ENCODE measurements at regions not wholly inside any gene's neighbourhood (a gene's known extent, or its start where the extent isn't known, plus 50 kb on each side); places are given as distances from the start of the nearest gene placed in this dataset.

DNA sequence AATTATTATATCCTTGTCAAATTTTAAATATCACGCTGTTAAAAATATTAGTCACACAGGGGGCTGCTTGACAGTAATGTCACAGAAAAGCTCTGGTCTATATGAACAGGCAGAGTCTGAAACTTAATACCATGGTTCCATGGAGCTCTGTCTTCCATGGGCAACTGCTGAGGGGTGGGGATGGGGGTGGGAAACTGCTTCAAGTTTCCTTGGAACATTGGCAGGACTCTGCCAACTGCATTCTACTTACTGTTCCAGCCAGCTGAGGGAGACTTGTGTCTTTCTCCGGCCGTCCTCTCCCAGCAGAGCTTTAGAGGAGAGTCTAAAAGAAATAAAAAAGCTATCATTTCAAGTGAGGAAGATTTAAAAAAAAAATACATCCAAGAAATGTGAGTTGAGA lies 348.7 kb downstream of the ZIC1 start:
- no peak for DNase-seq (ENCODE audit: low read depth, low spot score)

DNA sequence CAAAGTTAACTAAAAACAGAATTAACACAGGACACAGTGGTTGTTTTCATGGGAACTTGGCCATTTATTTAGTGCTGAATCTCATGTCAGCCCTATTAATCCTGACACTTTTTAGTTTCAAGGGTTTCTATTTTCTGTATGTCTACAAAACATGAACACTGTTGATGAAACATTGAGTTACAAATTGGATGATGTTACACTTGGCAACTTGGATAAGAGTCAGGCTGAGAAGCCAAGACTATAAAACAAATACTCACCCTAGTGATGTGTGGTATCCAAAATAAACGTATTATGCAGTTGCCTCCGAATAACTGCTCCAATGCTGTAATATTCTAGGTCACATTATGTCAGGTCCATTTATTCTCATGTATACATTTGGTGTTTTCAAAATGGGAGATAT lies 349.6 kb downstream of the ZIC1 start:
- peak; percentile 46 for DNase-seq (ENCODE audit: low read depth, low spot score)

DNA sequence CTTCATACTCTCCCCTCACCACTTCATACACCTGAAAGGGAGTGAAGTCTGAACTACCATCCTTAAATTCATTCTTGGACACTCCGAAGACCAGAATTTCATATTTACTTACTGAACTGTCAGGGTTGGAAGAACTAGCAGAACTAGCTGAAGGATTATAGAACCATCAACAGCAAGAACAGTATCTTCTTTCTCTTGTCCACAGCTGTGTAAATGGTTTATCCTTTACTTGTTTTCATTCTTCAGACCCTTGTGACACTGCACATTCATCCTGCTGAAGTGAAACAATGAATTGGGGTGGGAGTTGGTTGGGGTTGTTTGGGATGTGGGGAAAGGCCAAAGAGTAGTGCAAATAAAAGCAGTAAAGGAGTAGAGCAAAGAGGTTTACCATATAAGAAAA lies 350.9 kb downstream of the ZIC1 start:
- DNase-seq (ENCODE audit: low read depth, low spot score): no peak

DNA sequence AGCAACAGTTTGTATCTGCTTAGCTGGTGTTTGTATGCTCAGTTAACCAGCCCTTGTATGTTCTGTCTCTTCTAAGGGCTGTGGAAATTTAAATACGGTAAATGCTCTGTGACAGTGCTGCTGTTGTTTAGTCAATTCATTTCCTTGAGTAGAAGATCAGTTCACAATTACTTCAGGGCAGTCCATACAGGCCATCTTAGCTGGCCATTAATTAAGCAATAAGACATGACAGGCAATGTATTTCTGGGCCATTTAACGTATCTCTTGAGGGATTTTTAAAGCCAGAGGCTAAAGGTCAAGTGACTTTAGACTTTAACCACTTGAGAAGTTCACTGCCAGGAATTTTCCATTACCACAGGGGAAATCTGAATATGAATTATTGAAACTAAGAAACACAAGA lies 351.8 kb downstream of the ZIC1 start:
- no peak for DNase-seq (ENCODE audit: low read depth, low spot score)

DNA sequence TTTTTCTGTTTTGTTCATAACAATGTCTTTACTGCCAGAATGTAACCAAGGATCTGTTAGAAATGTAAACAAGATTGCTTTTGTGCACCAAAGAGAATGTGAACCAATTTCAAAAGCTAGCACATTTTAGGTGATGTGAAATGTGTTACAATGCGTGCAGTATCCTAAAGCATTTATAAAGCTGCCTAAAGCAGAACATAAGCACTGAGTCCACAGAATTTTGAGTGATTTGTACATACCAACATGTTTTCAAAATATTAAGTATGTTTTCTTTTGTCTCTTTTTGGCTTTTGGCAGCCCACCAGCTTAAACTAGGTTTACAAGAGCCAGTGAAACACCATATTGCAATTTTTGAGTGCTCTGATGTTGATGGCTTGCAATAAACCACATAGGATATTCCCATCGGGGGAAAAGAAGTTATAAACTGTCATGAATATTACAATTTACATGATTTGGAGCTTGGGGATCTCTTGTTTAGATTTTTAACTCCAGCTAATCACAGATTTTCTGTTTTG lies 364.0 kb downstream of the ZIC1 start:
- DNase-seq (ENCODE audit: low read depth, low spot score): no peak

DNA sequence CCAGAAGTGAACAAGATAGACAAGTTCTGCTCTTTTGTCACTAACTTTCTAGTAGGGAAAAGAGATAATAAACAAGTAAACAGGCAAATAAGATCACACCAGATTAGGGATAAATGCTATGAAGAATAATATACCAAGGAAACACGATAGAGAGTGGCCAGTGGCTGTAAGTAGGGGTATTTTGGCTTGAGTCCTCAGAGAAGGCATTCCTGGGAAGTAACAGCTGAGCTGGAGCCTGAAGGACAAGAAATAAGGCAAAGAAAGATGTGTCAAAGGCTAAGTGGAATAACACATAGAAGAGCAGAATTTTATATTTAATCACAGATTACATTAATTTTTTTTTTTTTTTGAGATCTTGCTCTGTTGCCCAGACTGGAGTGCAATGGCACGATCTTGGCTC lies 366.2 kb downstream of the ZIC1 start:
- DNase-seq (ENCODE audit: low read depth, low spot score): no peak

DNA sequence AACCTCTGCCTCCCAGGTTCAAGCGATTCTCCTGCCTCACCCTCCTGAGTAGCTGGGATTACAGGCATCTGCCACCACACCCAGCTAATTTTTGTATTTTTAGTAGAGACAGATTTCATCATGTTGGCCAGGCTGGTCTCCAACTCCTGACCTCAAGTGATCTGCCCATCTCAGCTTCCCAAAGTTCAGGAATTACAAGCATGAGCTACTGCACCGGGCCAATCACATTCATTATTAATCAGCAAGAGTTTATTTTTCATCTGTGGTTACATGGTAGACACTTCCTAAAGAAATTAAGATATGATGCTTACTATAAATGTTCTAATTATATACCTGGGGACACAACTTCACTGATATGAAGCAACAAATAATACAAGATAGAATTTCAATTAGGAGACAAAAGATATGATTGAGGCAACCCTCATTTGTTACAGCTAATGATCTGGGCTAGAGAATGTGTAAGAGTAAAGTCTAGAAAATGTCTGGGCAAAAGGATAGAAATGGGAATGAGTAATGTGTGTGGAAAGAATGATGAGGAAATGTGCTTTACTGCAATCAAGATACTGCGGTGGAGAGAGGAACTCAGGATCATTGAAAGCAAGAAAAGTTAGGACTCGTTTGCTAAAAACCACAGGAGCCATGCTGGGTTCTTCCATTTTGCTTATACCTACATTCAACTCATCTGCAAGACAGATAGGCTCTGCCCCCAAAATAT lies 366.8 kb downstream of the ZIC1 start:
- DNase-seq (ENCODE audit: low read depth, low spot score): peak; percentile 12

DNA sequence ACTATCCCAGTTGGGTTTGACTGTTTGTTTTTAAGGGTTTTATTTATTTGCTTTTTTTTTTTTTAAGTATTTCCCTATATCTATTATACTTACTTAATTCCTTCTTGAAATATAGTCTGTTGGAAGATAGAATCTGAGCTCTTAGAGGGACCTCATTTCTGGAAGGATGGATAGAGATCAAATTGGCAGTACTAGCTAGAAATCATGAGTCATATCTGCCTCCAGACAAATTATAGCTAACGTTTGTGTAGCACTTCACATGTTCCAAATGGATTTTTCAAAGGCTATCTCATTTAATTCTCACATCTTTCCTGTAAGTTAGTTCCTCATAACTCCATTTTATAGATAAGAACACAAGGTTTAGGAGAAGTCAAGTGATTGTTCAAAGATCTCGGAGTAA lies 384.7 kb downstream of the ZIC1 start:
- DNase-seq (ENCODE audit: low read depth, low spot score): no peak

DNA sequence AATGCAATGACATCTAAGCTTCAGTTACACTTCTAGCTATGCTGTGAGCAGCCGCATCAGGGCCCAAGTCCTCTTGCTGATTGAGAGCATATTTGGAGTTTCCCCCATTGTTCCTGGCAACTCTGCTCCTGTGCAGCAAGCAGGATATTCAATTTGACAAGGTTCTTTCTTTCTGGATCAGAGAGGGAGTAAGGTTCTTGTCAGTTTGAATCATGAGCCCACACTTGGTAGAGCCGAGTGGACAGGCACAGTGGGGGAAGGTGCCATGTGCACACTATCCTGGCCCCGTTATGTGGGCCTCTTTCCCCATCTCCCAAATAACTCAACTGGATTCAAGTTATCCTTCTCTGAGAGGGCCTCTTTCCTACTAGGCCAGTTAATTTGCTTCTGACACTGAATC lies 385.4 kb downstream of the ZIC1 start:
- no peak for DNase-seq (ENCODE audit: low read depth, low spot score)

DNA sequence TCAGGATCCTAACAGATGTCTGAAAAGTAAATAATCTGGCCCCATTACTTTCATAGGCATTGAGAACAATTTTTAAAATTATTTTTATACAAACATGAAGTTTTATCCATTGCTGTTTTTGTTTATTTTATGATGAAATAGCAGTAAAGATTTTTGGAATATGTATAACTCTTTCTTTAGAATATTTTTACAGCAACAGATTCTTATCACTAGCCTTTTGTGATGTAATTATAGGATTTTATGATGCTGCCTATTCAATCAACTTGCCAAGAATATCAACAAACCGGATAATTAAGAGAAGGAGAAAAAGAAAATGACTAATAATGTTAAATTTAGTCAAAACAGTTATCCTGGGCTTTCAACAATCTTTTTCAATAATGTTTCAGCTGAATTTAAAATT lies 386.3 kb downstream of the ZIC1 start:
- DNase-seq (ENCODE audit: low read depth, low spot score): no peak

DNA sequence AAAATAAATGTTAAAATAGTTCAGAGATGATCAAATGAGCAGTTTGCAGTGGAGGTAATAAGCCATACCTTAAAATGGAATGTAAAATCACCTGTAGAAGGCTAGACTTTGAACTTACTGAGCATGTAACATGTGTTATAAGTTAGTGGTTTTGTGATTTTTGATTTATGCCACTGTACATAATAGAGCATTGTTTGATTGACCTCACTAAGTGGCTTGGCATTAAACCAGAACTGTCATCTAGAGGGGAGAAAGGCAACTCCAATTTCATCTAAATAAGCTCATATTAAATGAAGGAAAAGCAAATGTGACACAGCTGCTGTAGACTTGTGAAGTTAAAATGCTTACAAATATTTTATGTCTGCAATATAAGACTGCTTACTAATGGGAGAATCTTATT lies 387.9 kb downstream of the ZIC1 start:
- DNase-seq (ENCODE audit: low read depth, low spot score): no peak

DNA sequence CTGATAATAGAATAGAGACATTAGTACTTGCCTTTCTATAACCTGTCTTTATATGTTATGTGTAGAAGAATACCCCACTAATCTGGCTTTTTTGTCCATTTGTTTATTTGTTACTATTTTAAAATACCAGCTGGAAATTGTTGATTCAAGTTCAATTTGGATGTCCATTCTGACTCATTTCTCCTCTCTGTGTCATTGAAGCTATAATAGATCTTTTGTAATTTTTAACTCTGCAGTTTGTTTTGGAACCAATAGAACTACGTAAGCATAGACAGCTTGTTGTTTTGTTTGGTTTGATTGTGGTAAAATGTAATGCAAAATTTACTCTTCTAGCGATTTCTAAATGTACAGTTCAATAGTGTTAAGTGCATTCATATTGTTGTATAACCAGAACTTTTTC lies 390.4 kb downstream of the ZIC1 start:
- peak; percentile 3 for DNase-seq (ENCODE audit: low read depth, low spot score)

DNA sequence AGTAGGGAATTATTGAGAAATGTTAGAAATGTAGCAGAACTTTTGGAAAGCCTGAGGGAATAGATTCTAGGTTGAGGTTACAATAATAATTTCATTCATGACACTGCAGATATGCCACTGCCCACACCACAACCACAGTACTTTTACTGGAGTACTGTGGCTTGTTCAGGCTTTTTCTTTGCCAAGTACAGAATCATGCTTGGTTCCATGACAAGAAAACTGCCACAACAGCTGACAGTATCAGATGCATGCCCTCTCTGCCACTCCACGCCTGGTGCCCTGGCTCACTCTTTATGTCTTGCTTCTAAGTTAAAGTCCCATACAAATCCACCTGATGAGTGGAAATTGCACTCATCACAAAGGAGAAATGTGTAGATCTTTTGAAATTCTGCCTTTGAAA lies 398.6 kb downstream of the ZIC1 start:
- DNase-seq (ENCODE audit: low read depth, low spot score): peak; percentile 22

DNA sequence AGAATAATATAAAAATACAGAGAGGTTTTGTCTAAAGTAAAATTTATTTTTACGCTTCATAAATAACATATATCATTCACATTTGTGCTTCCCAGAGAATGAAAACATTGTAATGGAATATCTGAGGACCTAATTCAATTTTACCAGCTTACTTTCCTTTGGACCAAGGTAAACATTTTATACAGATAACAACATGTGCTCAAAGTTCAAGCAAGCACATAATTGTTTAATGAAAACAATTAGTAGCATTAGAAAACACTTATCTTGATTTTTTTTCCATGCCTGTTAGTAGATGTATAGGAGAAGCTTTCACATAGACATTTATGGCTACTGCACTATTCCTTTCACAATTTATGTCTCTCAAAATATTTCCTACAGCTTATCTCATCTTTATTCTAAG lies 400.0 kb downstream of the ZIC1 start:
- no peak for DNase-seq (ENCODE audit: low read depth, low spot score)

DNA sequence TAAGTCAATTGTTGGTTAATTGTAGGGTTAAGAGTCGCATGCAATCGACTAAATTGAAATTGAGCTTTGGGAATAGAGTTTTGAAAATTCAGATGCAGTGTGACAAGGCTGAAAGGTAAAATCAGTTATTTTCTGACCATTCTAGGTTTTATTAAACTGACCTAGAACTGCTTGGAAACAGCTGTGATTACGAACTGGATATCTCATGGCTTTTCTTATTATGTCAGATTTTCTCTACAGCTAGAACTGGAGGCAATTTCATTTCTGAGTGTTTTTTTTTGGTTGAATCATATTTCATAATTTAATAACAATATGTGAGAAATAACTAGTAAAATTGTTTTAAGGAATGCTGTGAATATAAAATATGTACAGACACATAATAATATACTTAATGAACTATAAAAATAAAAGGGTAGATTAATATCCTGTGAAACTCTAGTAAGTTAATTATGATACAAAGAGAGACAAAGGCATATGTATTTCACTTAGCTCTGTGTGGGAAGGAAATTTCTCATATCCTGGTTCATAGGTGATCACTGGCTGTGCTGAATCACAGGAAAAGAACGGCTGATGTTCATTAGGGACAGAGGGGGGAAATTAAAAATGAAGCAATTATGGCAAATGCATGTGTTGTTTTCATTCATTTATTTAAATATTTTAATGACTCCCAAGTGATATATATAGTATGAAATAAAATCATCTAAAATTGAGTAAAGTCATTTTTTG lies 403.2 kb downstream of the ZIC1 start:
- no peak for DNase-seq (ENCODE audit: low read depth, low spot score)

DNA sequence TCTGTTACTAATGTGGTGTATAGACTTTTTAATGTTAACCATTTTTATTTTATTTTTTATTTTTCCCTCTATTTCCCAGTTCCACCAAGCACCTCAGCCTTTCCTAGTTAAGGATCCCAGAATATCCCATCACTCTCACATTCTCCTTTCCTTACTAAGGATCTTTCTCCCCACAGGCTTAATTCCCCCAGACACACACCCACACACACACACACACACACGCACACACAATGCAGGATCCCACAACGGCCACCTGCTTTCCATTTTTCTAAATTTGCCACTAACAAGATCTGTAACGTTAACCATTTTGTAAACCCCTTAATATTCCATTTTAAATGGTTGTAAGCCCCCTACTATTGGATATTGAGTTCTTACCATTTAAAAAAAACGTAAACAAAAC lies 404.1 kb downstream of the ZIC1 start:
- no peak for DNase-seq (ENCODE audit: low read depth, low spot score)

DNA sequence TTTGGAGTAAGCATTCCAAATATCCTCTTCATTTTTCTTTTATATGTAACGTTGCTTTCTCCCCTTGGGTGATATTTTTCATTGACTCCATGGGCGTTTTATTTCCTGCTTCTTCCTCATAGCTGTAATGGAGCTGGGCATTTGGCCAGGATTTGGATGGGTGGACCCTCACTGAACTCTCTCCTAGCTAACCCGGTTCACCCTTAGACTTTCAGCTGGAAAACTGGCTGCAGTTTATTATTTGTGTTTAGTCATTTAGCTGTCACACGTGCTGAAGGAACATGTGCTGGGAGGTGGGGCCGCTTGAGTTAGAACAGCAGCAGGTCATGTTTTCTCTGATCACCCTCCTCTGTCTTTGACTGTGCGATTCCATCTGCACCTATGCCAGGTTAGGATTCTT lies 407.6 kb downstream of the ZIC1 start:
- no peak for DNase-seq (ENCODE audit: low read depth, low spot score)

DNA sequence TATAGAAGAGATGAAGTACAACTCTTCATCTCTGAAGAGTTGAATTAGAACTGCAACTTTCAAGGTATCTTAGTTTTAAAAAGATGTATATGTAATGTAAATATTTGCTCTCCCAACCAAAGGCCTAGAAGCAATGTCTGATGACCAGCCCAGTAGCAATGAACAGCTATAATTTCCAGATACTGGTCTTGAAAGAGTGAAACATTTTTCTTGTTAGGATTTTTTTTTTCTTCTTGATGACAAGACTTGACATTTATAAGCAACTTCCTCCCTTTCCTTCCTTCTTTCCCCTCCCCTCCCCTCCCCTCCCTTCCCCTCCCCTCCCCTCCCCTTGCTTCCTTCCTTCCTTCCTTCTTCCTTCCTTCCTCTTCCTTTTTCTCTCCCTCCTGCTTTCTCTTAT lies 423.4 kb downstream of the ZIC1 start:
- no peak for DNase-seq (ENCODE audit: low read depth, low spot score)

DNA sequence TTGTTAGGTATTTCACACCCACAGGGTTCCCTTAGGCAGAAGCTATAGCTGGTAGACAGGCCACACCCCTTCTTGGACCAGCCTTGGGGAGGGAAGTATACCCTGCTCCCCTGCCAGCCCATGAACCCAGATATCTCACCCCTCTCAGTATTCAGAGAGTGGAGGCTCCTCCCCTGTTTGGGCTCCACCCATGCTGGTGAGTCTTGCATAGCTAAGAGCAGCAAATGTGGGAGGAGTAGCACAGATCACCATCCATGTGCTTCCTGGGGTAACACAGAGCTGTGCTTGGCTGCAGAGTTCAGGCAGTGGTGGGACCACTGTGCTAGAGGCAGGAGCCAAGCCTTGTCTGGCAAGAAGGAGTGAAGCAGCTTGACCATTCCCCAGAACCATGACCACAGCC lies 427.2 kb downstream of the ZIC1 start:
- no peak for DNase-seq (ENCODE audit: low read depth, low spot score)

DNA sequence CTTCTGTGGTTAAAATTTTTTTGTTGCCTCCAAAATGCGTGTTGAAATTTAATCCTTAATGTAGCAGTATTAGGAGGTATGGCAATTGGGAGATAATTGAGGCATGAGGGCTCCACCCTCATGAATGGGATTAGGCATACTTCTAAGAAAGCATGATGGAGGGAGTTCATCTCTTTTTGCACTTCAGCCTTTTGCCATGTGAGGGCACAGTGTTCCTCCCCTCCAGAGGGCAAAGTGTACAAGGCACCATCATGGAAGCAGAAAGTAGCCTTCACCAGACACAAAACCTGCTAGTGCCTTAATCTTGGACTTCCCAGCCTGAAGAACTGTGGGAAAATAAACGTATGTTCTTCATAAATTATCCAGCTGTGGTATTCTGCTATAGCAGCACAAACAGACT lies 429.5 kb downstream of the ZIC1 start:
- DNase-seq (ENCODE audit: low read depth, low spot score): no peak

DNA sequence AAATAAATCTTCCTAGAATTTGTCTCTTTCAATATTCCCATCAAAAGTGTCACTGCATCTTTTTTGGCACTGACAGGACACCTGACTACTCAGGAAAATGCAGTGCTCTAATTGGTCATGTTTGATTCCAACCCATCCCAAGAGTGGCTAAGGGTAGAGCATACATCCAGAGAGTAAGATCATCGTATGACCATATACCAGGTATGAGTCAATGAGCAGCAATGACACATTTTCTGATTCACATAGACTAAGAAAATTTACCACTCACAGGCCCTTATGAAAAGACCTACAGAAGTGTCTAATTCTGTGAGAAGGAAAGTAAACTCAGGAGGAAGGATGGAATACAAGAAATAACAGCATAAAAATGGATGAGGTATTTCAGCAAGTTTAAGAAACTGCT lies 434.2 kb downstream of the ZIC1 start:
- DNase-seq (ENCODE audit: low read depth, low spot score): no peak

DNA sequence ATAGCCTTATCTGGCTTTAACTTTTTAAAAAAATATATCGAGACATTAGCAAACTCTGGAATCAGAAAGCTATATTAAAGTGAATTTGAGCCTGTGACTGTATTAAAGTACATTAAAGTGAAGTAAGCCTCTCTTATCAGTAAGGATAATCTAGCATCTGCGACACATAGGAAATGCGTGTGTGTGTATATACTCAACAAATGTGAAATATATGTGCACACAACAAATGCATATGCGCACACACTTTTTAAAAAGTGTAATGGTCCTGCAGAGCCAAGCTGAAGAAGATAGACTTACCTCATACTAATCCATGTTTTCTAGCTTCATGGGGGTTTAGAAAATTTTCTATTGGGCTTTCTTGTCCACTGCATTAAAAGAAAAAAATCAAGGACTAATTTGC lies 437.1 kb downstream of the ZIC1 start:
- no peak for DNase-seq (ENCODE audit: low read depth, low spot score)

DNA sequence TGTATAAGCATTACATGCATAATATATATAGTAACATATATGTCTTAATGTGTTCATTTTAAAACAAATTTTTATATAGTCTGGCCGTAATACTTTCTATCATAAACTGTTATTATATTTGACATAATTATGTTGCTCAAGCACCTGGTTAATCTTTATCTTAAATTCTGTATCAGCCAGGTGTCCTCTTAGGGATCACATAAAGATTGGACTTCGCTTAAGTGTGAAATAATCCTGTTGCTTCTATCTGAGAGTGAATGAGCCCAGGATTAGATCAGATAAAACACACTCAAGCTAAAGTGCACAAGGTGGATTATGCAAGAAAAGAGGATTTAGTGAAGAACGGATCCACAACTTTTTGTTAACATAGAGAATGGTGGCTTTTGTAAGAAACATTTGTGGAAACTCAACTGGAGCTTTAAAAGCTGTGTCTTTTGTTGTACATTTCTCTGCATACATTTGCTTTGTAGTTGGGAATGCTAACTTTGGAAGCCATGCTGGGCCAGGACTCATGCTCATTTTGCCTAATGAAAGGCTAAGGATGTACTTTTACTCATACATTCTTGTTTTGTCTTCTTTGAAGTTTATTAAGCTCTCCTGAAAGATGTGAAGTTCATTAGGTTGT lies 437.8 kb downstream of the ZIC1 start:
- DNase-seq (ENCODE audit: low read depth, low spot score): no peak

All from astrocyte of the hippocampus (primary cell).